ENCODE measurements at regions not wholly inside any gene's neighbourhood (a gene's known extent, or its start where the extent isn't known, plus 50 kb on each side); places are given as distances from the start of the nearest gene placed in this dataset.
"Not testable (repeated sequence)": the region's sequence is repeated elsewhere in the genome, so short reads cannot be mapped to it uniquely, and the experiment has no call there.

DNA sequence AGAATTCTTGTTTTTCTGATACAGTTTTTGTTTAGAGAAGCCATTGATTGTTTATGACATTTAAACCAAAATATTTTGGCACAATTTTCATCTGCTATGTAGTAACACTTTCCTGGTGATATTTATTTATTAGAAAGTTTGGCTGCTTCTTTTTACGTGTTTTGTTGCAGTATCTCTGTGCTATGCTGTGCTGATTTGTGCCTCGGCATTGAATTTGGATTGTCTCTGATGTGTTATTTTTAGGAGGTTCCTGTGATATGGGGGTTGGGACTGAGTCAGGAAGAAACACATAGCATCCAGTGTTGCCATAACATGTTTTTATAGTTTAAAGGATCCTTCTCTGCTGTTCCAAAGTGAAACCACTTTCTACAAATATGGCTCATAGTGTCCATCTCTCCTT lies 1197.7 kb upstream of the LRRN3 start:
- DNase-seq (ENCODE audit: missing footprints), result no peak
- intact Hi-C loops (cut with DNase I), result no loop called here
- no peak for ATAC-seq

- DNase-seq (ENCODE audit: missing footprints) (no peak), ATAC-seq (no peak)
- intact Hi-C loops (cut with DNase I), result no loop called here
Measured at GRCh38 chr7:109895536-109895935, 1195.4 kb upstream of the LRRN3 start.

DNA sequence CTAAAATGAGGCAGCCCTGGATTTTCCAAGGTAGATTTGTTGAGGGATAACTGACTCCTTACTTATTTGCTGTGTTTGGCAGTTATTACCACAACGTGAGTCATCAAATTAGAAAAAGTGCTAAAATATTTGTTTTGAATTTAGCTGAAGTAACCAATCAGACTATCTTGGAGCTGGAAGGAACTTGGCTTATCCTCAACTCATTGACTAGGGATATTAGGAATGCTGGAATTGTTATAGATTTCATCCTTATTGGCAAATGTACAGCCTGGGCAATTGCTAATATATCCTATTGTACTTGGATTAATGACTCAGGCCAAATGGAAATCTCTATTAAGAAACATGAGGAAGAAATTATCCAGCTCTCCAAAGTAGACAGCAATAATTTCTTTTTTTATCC lies 1189.0 kb upstream of the LRRN3 start:
- DNase-seq (ENCODE audit: missing footprints), result no peak
- intact Hi-C loops (cut with DNase I), result no loop called here
- ATAC-seq, result no peak

- DNase-seq (ENCODE audit: missing footprints); ATAC-seq; intact Hi-C loops (cut with DNase I): not testable (repeated sequence)
Measured at GRCh38 chr7:109905368-109906065, 1185.4 kb upstream of the LRRN3 start.

DNA sequence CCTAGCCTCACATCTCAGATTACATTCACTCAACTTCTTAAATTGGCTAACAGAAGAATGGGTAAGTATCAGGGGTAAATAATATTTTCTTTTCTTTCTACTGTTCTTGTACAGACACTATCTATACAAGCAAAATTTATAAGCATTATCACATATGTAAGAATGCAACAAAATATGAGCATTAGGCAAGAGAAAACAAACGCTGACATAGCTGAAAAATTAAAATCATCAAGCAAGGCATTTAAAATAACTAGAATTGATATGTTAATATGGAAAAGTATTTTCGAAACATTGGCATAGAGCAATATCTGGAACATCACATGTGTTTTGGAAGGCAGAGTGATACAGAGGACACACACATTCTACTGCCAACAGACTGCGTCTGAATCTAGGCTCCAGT lies 1175.3 kb upstream of the LRRN3 start:
- intact Hi-C loops (cut with DNase I), result no loop called here
- no peak for DNase-seq (ENCODE audit: missing footprints)
- no peak for ATAC-seq

DNA sequence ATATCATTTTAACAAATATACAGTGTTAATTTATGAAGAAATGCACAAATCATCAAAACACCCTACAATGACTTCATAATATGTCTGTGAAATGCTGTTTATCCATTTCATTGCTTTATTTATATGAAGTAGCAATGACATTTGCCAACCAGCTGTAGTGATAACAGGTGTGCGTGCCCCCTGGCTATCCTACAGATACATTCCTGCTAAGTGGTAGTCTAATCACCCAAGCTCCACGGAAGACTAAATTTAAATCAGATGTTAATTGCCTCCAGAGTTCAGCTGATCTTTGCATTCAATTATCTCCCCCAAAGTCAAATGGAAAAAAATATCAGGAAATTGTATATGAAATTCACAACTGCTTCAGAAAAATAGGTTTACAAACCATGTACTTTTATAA lies 1164.2 kb upstream of the LRRN3 start:
- ATAC-seq, result no peak
- intact Hi-C loops (cut with DNase I), result no loop called here
- DNase-seq (ENCODE audit: missing footprints), result no peak

DNA sequence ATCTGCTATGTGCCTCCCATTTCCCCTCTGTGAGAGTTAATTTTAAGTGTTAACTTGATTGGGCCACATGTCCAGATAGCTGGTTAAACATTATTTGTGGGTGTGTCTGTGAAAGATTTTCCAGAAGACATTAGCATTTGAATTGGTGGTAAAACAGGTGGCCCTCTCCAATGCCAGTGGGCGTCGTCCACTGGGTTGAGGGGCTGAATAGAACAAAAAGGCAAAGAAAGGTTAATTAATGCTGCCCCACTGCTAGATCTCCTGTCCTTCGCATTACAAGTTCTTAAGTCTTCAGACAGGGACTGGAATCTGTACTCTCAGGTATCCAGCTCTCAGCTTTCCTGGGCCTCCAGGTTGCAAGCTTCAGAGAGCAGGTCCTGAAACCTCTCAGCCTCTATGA lies 1160.9 kb upstream of the LRRN3 start:
- intact Hi-C loops (cut with DNase I), result no loop called here
- ATAC-seq (no peak), DNase-seq (ENCODE audit: missing footprints) (no peak)

GRCh38 chr7:109939207-109939606 lies 1151.7 kb upstream of the LRRN3 start:
- DNase-seq (ENCODE audit: missing footprints) (peak; percentile 25), ATAC-seq (no peak)
- intact Hi-C loops (cut with DNase I), result no loop called here

- DNase-seq (ENCODE audit: missing footprints) (no peak), ATAC-seq (no peak)
- intact Hi-C loops (cut with DNase I), result no loop called here
Measured at GRCh38 chr7:109945820-109946518, 1145.0 kb upstream of the LRRN3 start.

GRCh38 chr7:109950256-109950655 lies 1140.7 kb upstream of the LRRN3 start:
- ATAC-seq, result no peak
- no peak for DNase-seq (ENCODE audit: missing footprints)
- intact Hi-C loops (cut with DNase I), result no loop called here

DNA sequence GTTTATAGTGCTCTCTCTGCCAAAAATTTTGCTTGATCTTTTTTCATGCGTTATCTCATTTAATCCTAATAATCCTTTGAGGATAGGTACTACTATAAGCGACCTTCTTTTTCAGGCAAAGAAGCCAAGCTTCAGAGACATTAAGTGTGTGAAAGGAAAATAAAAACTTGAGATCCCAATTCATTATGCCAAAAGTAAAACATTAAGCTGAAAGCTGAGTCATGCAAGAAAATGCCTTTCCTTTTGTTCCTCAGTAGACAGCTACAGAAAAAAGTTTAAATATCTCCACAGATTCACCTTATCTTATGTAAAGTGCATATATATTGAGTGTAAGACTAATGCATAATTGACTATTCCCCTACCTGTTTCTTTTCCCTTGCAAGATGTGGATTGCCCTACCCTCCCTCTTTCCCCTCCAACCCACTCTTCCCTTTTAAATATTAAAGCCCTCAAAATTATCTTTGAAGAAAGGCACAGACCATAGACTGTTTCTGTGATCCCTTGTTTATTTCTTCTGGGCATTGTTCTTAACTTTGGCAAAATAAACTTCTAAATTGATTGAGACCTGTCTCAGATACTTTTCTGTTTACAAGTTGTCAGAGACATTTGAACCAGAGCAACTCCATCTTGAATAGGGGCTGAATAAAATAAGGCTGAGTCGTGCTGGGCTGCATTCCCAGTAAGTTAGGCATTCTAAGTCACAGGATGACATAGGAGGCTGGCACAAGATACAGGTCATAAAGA lies 1139.9 kb upstream of the LRRN3 start:
- intact Hi-C loops (cut with DNase I), result no loop called here
- ATAC-seq, result no peak
- DNase-seq (ENCODE audit: missing footprints), result no peak

- ATAC-seq, result no peak
- intact Hi-C loops (cut with DNase I), result no loop called here
- DNase-seq (ENCODE audit: missing footprints), result no peak
Measured at GRCh38 chr7:109951565-109951928, 1139.4 kb upstream of the LRRN3 start.

DNA sequence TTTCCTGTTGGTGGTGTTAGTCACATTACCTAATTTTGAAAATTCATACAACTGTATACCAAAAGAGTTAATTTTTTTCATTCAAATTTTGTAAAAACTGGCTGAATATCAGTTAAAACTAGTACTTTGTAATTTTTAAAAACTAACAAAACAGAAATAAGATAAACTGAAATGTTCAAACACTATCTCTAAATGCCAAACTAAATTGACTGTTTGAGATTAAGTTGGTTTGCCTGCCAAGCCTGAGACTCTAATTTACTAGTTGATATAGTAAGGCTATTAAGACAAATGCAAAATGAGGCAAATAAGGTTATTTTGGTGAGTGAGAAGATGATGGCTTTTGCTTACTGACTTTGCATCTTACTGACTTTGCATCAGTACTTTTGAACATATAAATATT lies 1134.9 kb upstream of the LRRN3 start:
- DNase-seq (ENCODE audit: missing footprints) (no peak), ATAC-seq (no peak)
- intact Hi-C loops (cut with DNase I), result no loop called here

DNA sequence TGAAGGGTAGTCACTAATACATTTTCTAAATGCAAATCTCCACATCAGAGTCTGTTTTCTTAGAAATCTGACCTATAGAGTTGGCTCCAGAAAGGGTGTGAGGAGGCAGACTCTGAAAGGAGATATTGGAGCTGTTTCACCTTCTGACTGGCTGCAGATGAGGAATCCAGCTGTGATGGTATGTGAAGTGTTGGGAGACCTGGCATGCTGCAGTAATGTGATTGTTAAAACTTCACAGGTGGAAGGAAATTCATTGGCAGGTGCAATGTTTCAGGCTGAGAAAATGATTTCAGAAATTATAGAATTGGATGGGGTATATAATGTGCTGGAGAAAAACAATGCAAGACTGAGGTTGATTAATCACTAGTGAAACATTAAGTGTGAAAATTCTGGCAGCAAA lies 1134.0 kb upstream of the LRRN3 start:
- intact Hi-C loops (cut with DNase I), result no loop called here
- DNase-seq (ENCODE audit: missing footprints) (no peak), ATAC-seq (no peak)

GRCh38 chr7:109963741-109964140 lies 1127.2 kb upstream of the LRRN3 start:
- no peak for ATAC-seq

GRCh38 chr7:109964780-109965179 lies 1126.1 kb upstream of the LRRN3 start:
- DNase-seq (ENCODE audit: missing footprints) (no peak), ATAC-seq (no peak)
- intact Hi-C loops (cut with DNase I), result no loop called here

More at GRCh38 chr7:109963741-109964140, 1127.2 kb upstream of the LRRN3 start:
- no peak for DNase-seq (ENCODE audit: missing footprints)
- intact Hi-C loops (cut with DNase I), result no loop called here

DNA sequence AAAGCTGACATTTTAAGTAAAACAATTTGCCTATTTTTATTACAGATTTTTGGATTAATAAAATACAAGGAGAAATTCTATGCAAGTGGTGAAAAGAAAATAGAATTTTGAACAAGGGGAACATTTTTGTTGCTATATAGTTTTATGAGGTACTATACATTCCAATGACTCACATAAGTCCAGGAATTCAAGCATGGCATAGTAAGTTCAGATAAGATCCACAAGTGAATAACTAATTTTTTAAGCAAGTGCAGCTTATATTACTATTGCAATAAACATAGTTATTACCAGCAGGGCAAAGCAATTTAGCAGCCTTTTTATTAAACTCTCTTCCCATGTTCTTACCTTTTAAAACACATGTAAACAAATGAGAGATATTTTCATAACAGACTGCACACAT lies 1123.5 kb upstream of the LRRN3 start:
- ATAC-seq (no peak), DNase-seq (ENCODE audit: missing footprints) (no peak)
- intact Hi-C loops (cut with DNase I), result no loop called here

- ATAC-seq (no peak), DNase-seq (ENCODE audit: missing footprints) (no peak)
- intact Hi-C loops (cut with DNase I), result no loop called here
Measured at GRCh38 chr7:109983618-109984017, 1107.3 kb upstream of the LRRN3 start.

- ATAC-seq (no peak), DNase-seq (ENCODE audit: missing footprints) (no peak)
- intact Hi-C loops (cut with DNase I), result no loop called here
Measured at GRCh38 chr7:109984729-109985128, 1106.2 kb upstream of the LRRN3 start.

- no peak for ATAC-seq
- intact Hi-C loops (cut with DNase I), result no loop called here
Measured at GRCh38 chr7:109986701-109987100, 1104.2 kb upstream of the LRRN3 start.

More at GRCh38 chr7:109986701-109987100, 1104.2 kb upstream of the LRRN3 start:
- DNase-seq (ENCODE audit: missing footprints), result no peak
